SK-N-SH (cell line): ENCODE measurements at regions not wholly inside any gene's neighbourhood (a gene's known extent, or its start where the extent isn't known, plus 50 kb on each side); places are given as distances from the start of the nearest gene placed in this dataset.

Experiments used
- CTCF ChIA-PET: fragments of 300-600, 350-600 bp; formaldehyde crosslinking; extraction: SDS; loops from one replicate; lab custom pipeline; 2021; lab: Yijun Ruan, JAX
- POLR2A ChIA-PET: fragments of 350-600 bp; sonication (Branson Sonifier 250); formaldehyde crosslinking; extraction: SDS; loops from one replicate; lab custom pipeline; 2020; ENCODE audit warnings: antibody characterized with exemption, inconsistent platforms; lab: Yijun Ruan, JAX
- DNase-seq: peaks from one replicate; pipeline ENCODE4 v3.0.0; 2012
- H2AFZ ChIP-seq: fragments of 200-600 bp; sonication (generic); 2 replicates; pipeline ENCODE4 v1.8.1; 2016; ENCODE audit warnings: antibody characterized with exemption, mild to moderate bottlenecking, low read depth
- H3F3A ChIP-seq: fragments of 200-600 bp; sonication (generic); replicated peaks from 2 replicates; pipeline ENCODE3; 2016; ENCODE audit warnings: antibody characterized with exemption, mild to moderate bottlenecking; ENCODE audit not compliant: insufficient read depth
- H3K27ac ChIP-seq, 2 experiments: fragments of 200-500 bp in 1 of 2; fragments of 200-600 bp in 1 of 2; sonication (Bioruptor generic) in 1 of 2; sonication (generic), shearing (Covaris generic) in 1 of 2; 2 replicates each; pipeline versions ENCODE4 v1.5.1 to v1.6.1; 2014 to 2016; ENCODE audit warnings: low read depth in 2 of 2, inconsistent platforms in 1 of 2, low read length in 1 of 2, mild to moderate bottlenecking in 1 of 2, mixed read lengths in 1 of 2
- H3K27me3 ChIP-seq: fragments of 200-600 bp; sonication (generic), shearing (Covaris generic); 2 replicates; pipeline ENCODE4 v1.6.1; 2016; ENCODE audit warnings: mixed run types; ENCODE audit not compliant: insufficient read depth
- H3K36me3 ChIP-seq, 2 experiments: fragments of 200-500 bp in 1 of 2; fragments of 200-600 bp in 1 of 2; sonication (Bioruptor generic) in 1 of 2; sonication (generic) in 1 of 2; replicated peaks in 1 of 2; 2 replicates each; pipeline versions ENCODE3 to v1.5.1; 2014 to 2016; ENCODE audit warnings: low read length in 1 of 2, mild to moderate bottlenecking in 1 of 2; ENCODE audit not compliant: insufficient read depth in 2 of 2, control insufficient read depth in 1 of 2
- H3K4me1 ChIP-seq, 2 experiments: fragments of 200-500 bp in 1 of 2; fragments of 200-600 bp in 1 of 2; sonication (Bioruptor generic) in 1 of 2; sonication (generic), shearing (Covaris generic) in 1 of 2; 2 replicates each; pipeline versions ENCODE4 v1.5.1 to v1.6.1; 2014 to 2016; ENCODE audit warnings: low read depth in 1 of 2, low read length in 1 of 2, mixed run types in 1 of 2; ENCODE audit not compliant: insufficient read depth in 2 of 2, control insufficient read depth in 1 of 2
- H3K4me2 ChIP-seq: fragments of 200-600 bp; sonication (generic), shearing (Covaris generic); 2 replicates; pipeline ENCODE4 v1.6.1; 2017; ENCODE audit warnings: mixed run types
- H3K4me3 ChIP-seq, 2 experiments: fragments of 200-500 bp in 1 of 2; fragments of 200-600 bp in 1 of 2; sonication (Bioruptor generic) in 1 of 2; sonication (generic), shearing (Covaris generic) in 1 of 2; 2 replicates each; pipeline versions ENCODE4 v1.5.1 to v1.8.1; 2014 to 2016; ENCODE audit warnings: low read depth in 2 of 2, inconsistent platforms in 1 of 2, low read length in 1 of 2, mild to moderate bottlenecking in 1 of 2, mixed read lengths in 1 of 2, moderate library complexity in 1 of 2
- H3K79me2 ChIP-seq: fragments of 200-600 bp; sonication (generic); 2 replicates; pipeline ENCODE4 v1.8.1; 2017; ENCODE audit warnings: mild to moderate bottlenecking; ENCODE audit not compliant: insufficient read depth
- H3K9ac ChIP-seq: fragments of 200-600 bp; sonication (generic); 2 replicates; pipeline ENCODE4 v1.6.1; 2017; ENCODE audit warnings: mixed run types
- H3K9me2 ChIP-seq: fragments of 200-600 bp; sonication (generic); 2 replicates; pipeline ENCODE4 v1.6.1; 2017; ENCODE audit warnings: mixed run types
- H3K9me3 ChIP-seq: fragments of 200-600 bp; sonication (generic); 2 replicates; pipeline ENCODE4 v1.6.1; 2017; ENCODE audit warnings: mixed run types, mild to moderate bottlenecking, moderate library complexity
- H4K20me1 ChIP-seq: fragments of 200-600 bp; sonication (generic); 2 replicates; pipeline ENCODE4 v1.6.1; 2017; ENCODE audit warnings: mild to moderate bottlenecking, mixed run types; ENCODE audit not compliant: insufficient read depth
- CHD2 ChIP-seq: fragments of 150-350 bp; IDR thresholded peaks from 2 replicates; pipeline ENCODE4 v1.6.1; 2018; ENCODE audit warnings: low read length; ENCODE audit not compliant: partially characterized antibody
- FOXJ3 ChIP-seq: sonication (generic); formaldehyde crosslinking; IDR thresholded peaks from 2 replicates; pipeline ENCODE4 v1.5.1; 2020; ENCODE audit warnings: mild to moderate bottlenecking, missing genetic modification reagents
- FOXM1 ChIP-seq: IDR thresholded peaks from 2 replicates; pipeline ENCODE4 v1.4.0; 2012; ENCODE audit warnings: low read depth, mild to moderate bottlenecking
- GABPA ChIP-seq: IDR thresholded peaks from 2 replicates; pipeline ENCODE4 v1.4.0; 2012; ENCODE audit warnings: low read depth, mild to moderate bottlenecking
- GATA2 ChIP-seq: sonication (generic); formaldehyde crosslinking; IDR thresholded peaks from 2 replicates; pipeline ENCODE4 v1.5.0; 2020; ENCODE audit warnings: mild to moderate bottlenecking, missing genetic modification reagents
- NFIC ChIP-seq: IDR thresholded peaks from 2 replicates; pipeline ENCODE4 v1.4.0; 2012; ENCODE audit warnings: borderline replicate concordance
- NRF1 ChIP-seq: IDR thresholded peaks from 2 replicates; pipeline ENCODE4 v1.6.1; 2012; ENCODE audit warnings: low read depth, mild to moderate bottlenecking, low read length
- RAD21 ChIP-seq: IDR thresholded peaks from 2 replicates; pipeline ENCODE4 v1.6.1; 2012; ENCODE audit warnings: mild to moderate bottlenecking, low read length
- RCOR1 ChIP-seq: fragments of 150-350 bp; IDR thresholded peaks from 2 replicates; pipeline ENCODE4 v1.6.1; 2017; ENCODE audit warnings: antibody characterized with exemption, low read length
- RFX5 ChIP-seq: IDR thresholded peaks from 2 replicates; pipeline ENCODE4 v1.6.1; 2012; ENCODE audit warnings: mild to moderate bottlenecking, improper control_type of control experiment, low read length
- SIN3A ChIP-seq: IDR thresholded peaks from 2 replicates; pipeline ENCODE4 v1.6.1; 2012; ENCODE audit warnings: low read depth, mild to moderate bottlenecking, low read length, moderate library complexity, borderline replicate concordance
- TCF12 ChIP-seq: IDR thresholded peaks from 2 replicates; pipeline ENCODE4 v1.4.0; 2012
- YY1 ChIP-seq: IDR thresholded peaks from 2 replicates; pipeline ENCODE4 v1.4.0; 2012; ENCODE audit warnings: low read depth, mild to moderate bottlenecking
- WGBS: methylation state at CpG from one replicate; pipeline ENCODE4 v1.1.6; 2017; ENCODE audit warnings: low lambda C conversion rate; 5-methylcytosine and 5-hydroxymethylcytosine counted together
- TF ChIP-seq, protein P1 (sequence below): IDR thresholded peaks from 2 replicates; pipeline ENCODE4 v1.6.1; 2012; ENCODE audit warnings: mild to moderate bottlenecking, low read depth, low read length, moderate library complexity
- TF ChIP-seq, protein P2 (sequence below): fragments of 150-350 bp; IDR thresholded peaks from 2 replicates; pipeline ENCODE4 v1.6.1; 2016; ENCODE audit warnings: mild to moderate bottlenecking, low read depth, low read length
- TF ChIP-seq, protein P3 (sequence below): IDR thresholded peaks from 2 replicates; pipeline ENCODE4 v1.4.0; 2012; ENCODE audit warnings: low read depth

DNA sequence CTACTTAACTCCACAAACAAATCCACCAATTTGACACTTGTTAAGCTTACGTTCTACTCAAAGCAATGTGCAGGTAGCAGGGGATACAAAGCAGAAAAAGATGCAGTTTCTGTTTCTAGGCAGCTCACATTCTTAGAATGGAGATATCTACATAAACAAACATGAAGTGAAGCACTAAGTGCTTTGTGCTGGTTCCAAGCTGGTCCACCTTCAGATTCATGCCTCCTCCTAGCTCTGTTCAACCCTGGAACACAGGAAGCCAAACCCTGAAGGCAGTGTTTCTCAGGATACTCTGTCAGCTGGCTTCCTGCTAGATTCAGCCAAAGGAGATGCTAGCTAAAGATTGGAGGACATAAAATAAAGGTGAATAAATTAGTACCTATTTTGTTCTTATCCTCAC is 55.3 kb upstream of the NOL4 start:
- TF ChIP-seq NRF1 (no peak), RFX5 (no peak), GATA2 (CRISPR knock-in tag) (no peak), RAD21 (no peak), CHD2 (no peak), TCF12 (no peak), GABPA (no peak), FOXM1 (no peak), RCOR1 (no peak), FOXJ3 (no peak), SIN3A (no peak), NFIC (no peak), YY1 (no peak)
- TF ChIP-seq, protein P1, sequence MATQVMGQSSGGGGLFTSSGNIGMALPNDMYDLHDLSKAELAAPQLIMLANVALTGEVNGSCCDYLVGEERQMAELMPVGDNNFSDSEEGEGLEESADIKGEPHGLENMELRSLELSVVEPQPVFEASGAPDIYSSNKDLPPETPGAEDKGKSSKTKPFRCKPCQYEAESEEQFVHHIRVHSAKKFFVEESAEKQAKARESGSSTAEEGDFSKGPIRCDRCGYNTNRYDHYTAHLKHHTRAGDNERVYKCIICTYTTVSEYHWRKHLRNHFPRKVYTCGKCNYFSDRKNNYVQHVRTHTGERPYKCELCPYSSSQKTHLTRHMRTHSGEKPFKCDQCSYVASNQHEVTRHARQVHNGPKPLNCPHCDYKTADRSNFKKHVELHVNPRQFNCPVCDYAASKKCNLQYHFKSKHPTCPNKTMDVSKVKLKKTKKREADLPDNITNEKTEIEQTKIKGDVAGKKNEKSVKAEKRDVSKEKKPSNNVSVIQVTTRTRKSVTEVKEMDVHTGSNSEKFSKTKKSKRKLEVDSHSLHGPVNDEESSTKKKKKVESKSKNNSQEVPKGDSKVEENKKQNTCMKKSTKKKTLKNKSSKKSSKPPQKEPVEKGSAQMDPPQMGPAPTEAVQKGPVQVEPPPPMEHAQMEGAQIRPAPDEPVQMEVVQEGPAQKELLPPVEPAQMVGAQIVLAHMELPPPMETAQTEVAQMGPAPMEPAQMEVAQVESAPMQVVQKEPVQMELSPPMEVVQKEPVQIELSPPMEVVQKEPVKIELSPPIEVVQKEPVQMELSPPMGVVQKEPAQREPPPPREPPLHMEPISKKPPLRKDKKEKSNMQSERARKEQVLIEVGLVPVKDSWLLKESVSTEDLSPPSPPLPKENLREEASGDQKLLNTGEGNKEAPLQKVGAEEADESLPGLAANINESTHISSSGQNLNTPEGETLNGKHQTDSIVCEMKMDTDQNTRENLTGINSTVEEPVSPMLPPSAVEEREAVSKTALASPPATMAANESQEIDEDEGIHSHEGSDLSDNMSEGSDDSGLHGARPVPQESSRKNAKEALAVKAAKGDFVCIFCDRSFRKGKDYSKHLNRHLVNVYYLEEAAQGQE: no peak
- TF ChIP-seq, protein P2, sequence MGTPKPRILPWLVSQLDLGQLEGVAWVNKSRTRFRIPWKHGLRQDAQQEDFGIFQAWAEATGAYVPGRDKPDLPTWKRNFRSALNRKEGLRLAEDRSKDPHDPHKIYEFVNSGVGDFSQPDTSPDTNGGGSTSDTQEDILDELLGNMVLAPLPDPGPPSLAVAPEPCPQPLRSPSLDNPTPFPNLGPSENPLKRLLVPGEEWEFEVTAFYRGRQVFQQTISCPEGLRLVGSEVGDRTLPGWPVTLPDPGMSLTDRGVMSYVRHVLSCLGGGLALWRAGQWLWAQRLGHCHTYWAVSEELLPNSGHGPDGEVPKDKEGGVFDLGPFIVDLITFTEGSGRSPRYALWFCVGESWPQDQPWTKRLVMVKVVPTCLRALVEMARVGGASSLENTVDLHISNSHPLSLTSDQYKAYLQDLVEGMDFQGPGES: no peak
- TF ChIP-seq, protein P3, sequence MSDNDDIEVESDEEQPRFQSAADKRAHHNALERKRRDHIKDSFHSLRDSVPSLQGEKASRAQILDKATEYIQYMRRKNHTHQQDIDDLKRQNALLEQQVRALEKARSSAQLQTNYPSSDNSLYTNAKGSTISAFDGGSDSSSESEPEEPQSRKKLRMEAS: no peak
- Histone ChIP-seq H3K4me2 (no peak overlapping the region), H4K20me1 (no peaks in the 10 kb centered on the region), H3K36me3 (no peaks in the 10 kb centered on the region), H3K9me2 (no peaks in the 10 kb centered on the region), H3K4me1 (peaks cover 0 to 13% of the 10 kb centered on the region in 2 experiments; a peak in 2 of 4 replicates), H3K9ac (no peak overlapping the region), H3K27ac (no peak overlapping the region; a peak in 1 of 4 replicates), H3K27me3 (no peaks in the 10 kb centered on the region), H3K9me3 (no peaks in the 10 kb centered on the region), H2AFZ (no peak overlapping the region), H3F3A (no peaks in the 10 kb centered on the region), H3K4me3 (no peak overlapping the region), H3K79me2 (no peaks in the 10 kb centered on the region)
- DNase-seq: no peak
- ChIA-PET CTCF (interaction anchor here (1.4 to 4.4 kb wide), 4 partner anchors 17 to 157 kb away, joined by 6 to 21 read pairs (median 6); partner anchors contain the start of gene NOL4), POLR2A (interaction anchor here (1.0 kb wide), 1 partner anchor 55 kb away, joined by 3 read pairs; the partner anchor contains the start of gene NOL4)
- WGBS: 29% methylated on average over 1 of the region's 1 CpG
